Spleen (tissue), 11 donors: ENCODE measurements at regions not wholly inside any gene's neighbourhood (a gene's known extent, or its start where the extent isn't known, plus 50 kb on each side); places are given as distances from the start of the nearest gene placed in this dataset.
"Not testable (repeated sequence)": the region's sequence is repeated elsewhere in the genome, so short reads cannot be mapped to it uniquely, and the experiment has no call there.

Experiments
- DNase-seq: peaks from one replicate; pipeline ENCODE4 v3.0.0-alpha.2; 2020
- H3K27ac ChIP-seq, 8 donors: fragments of 200-600 bp; sonication (generic) in 7 of 8; 1 replicate in 4 of 8; 2 replicates in 4 of 8; pipeline versions ENCODE4 v1.5.0 to v1.8.0; 2016 to 2021; ENCODE audit warnings: inconsistent platforms in 4 of 8, mild to moderate bottlenecking in 4 of 8, moderate library complexity in 1 of 8
- H3K27me3 ChIP-seq, 7 donors: fragments of 200-600 bp; sonication (generic) in 6 of 7; replicated peaks in 1 of 7; 1 replicate in 4 of 7; 2 replicates in 3 of 7; pipeline versions ENCODE4 v1.5.0 to v1.8.0; 2016 to 2021; ENCODE audit warnings: inconsistent platforms in 3 of 7, mild to moderate bottlenecking in 1 of 7
- H3K36me3 ChIP-seq, 6 donors: fragments of 200-600 bp; sonication (generic) in 5 of 6; 1 replicate in 4 of 6; 2 replicates in 2 of 6; pipeline versions ENCODE4 v1.5.0 to v1.8.0; 2016 to 2021; ENCODE audit warnings: inconsistent platforms in 2 of 6
- H3K4me1 ChIP-seq, 6 donors: fragments of 200-600 bp; sonication (generic) in 5 of 6; 1 replicate in 3 of 6; 2 replicates in 3 of 6; pipeline versions ENCODE4 v1.5.0 to v1.8.0; 2016 to 2021; ENCODE audit warnings: inconsistent platforms in 3 of 6
- H3K4me3 ChIP-seq, 8 donors: fragments of 200-600 bp; sonication (generic) in 7 of 8; 1 replicate in 4 of 8; 2 replicates in 4 of 8; pipeline versions ENCODE4 v1.5.0 to v1.8.0; 2016 to 2021; ENCODE audit warnings: inconsistent platforms in 4 of 8, mild to moderate bottlenecking in 4 of 8, moderate library complexity in 2 of 8
- H3K9me3 ChIP-seq, 8 donors: fragments of 200-600 bp; sonication (generic) in 7 of 8; 1 replicate in 4 of 8; 2 replicates in 4 of 8; pipeline versions ENCODE4 v1.5.0 to v1.8.0; 2016 to 2021; ENCODE audit warnings: inconsistent platforms in 4 of 8
- POLR2A ChIP-seq, 3 donors: fragments of 450-650 bp; IDR thresholded peaks; one replicate each; pipeline ENCODE4 v1.5.1; 2017; ENCODE audit warnings: antibody characterized with exemption in 3 of 3, mild to moderate bottlenecking in 1 of 3
- POLR2AphosphoS5 ChIP-seq, 3 donors: sonication (generic); formaldehyde crosslinking; IDR thresholded peaks; one replicate each; pipeline ENCODE4 v1.5.1; 2017; ENCODE audit warnings: antibody characterized with exemption in 3 of 3
- WGBS, 5 donors: extraction: QIAGEN DNeasy Blood & Tissue Kit in 3 of 5; methylation state at CpG; one replicate each; pipeline versions ENCODE4 v1.1.5 to v1.1.7; 2013 to 2018; 5-methylcytosine and 5-hydroxymethylcytosine counted together
- intact Hi-C: fragments of 100-400 bp; cut with DNase I; formaldehyde crosslinking; loops from one replicate; pipeline ENCODE4 v1.15.0; 2023; ENCODE audit warnings: low total_unique reads
- TF ChIP-seq, protein P1 (sequence below), 11 experiments: fragments of 200-600 bp in 7 of 11; fragments of 450-650 bp in 4 of 11; sonication (generic) in 4 of 11; IDR thresholded peaks in 8 of 11; conservative IDR thresholded peaks in 3 of 11; 1 replicate in 7 of 11; 2 replicates in 4 of 11; pipeline versions ENCODE4 v1.4.0 to v1.8.0; 2016 to 2021; ENCODE audit warnings: antibody characterized with exemption in 11 of 11, inconsistent platforms in 4 of 11, mild to moderate bottlenecking in 1 of 11
- donor health status: healthy with polysubstance abuse.
- donor health status: DM: no; HTN: no; CAD: no; lungs with moderate emphysema.
- donor health status: DM: no; HTN: no; CAD: no.
- donor health status: Bipolar disorder and iron deficiency.
- donor health status: healthy.
- donor health status: DM: no; HTN: no; CAD: no.
- donor health status: DM: yes; HTN: yes; CAD: no.

DNA sequence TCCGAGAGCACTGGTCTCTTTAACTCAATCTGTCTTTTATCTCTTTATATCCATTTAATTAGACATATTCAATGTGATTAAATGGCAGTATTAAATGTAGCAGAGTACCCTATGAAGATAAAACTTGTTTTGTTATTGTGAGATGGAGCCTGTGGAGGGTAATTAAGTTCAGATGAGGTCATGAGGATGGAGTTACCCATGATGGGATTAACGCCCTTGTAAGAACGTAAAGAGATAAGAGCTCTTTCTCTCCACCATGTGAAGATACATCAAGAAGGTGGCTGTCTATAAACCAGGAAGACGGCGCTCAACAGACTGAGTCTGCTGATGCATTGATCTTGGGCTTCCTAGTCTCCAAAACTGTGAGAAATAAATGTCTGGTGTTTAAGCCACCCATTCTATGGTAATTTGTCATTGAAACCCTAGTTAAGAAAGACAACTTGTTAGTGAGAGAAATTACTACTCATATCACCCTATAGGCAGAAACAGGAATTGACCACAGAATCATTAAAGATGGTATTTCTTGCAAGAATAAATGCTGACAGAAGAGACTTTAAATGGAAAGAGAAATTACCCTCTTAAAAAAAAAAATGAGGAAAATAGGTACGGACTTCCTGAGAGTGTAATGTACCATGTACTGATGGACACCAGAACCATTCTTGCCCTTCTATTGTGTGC lies 738.7 kb upstream of the CHAC2 start:
- no peak overlapping the region for H3K27ac ChIP-seq
- no peaks in the 10 kb centered on the region for H3K27me3 ChIP-seq
- H3K4me3 ChIP-seq: no peak overlapping the region
- TF ChIP-seq, protein P1, sequence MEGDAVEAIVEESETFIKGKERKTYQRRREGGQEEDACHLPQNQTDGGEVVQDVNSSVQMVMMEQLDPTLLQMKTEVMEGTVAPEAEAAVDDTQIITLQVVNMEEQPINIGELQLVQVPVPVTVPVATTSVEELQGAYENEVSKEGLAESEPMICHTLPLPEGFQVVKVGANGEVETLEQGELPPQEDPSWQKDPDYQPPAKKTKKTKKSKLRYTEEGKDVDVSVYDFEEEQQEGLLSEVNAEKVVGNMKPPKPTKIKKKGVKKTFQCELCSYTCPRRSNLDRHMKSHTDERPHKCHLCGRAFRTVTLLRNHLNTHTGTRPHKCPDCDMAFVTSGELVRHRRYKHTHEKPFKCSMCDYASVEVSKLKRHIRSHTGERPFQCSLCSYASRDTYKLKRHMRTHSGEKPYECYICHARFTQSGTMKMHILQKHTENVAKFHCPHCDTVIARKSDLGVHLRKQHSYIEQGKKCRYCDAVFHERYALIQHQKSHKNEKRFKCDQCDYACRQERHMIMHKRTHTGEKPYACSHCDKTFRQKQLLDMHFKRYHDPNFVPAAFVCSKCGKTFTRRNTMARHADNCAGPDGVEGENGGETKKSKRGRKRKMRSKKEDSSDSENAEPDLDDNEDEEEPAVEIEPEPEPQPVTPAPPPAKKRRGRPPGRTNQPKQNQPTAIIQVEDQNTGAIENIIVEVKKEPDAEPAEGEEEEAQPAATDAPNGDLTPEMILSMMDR (IDR thresholded peaks at IDR 0.05 in 8 of 11, conservative IDR thresholded peaks at IDR 0.05 in 3 of 11): no peak
- TF ChIP-seq POLR2A (IDR thresholded peaks at IDR 0.05) (no peak), POLR2AphosphoS5 (IDR thresholded peaks at IDR 0.05) (no peak)
- intact Hi-C loops: no loop called here
- no peaks in the 10 kb centered on the region for H3K9me3 ChIP-seq
- H3K36me3 ChIP-seq: no peaks in the 10 kb centered on the region
- 81 to 89% (median 86%) methylated on average over 6 of the region's 6 CpGs for WGBS, 5 donors
- H3K4me1 ChIP-seq: no peaks in the 10 kb centered on the region
- DNase-seq: no peak

GRCh38 chr2:53028225-53028624 lies 739.4 kb upstream of the CHAC2 start:
- H3K9me3 ChIP-seq: no peaks in the 10 kb centered on the region
- no peak overlapping the region for H3K27ac ChIP-seq
- H3K27me3 ChIP-seq: no peaks in the 10 kb centered on the region
- intact Hi-C loops: no loop called here
- H3K36me3 ChIP-seq: no peaks in the 10 kb centered on the region
- no peak overlapping the region for H3K4me3 ChIP-seq
- H3K4me1 ChIP-seq: no peaks in the 10 kb centered on the region
- no peak for TF ChIP-seq POLR2A (IDR thresholded peaks at IDR 0.05)
- TF ChIP-seq, protein P1 (IDR thresholded peaks at IDR 0.05 in 8 of 11, conservative IDR thresholded peaks at IDR 0.05 in 3 of 11): no peak
- no peak for TF ChIP-seq POLR2AphosphoS5 (IDR thresholded peaks at IDR 0.05)
- no peak for DNase-seq

GRCh38 chr2:53022248-53022647 lies 745.4 kb upstream of the CHAC2 start:
- H3K9me3 ChIP-seq, H3K27me3 ChIP-seq, intact Hi-C loops, H3K36me3 ChIP-seq, H3K27ac ChIP-seq, DNase-seq, H3K4me3 ChIP-seq, H3K4me1 ChIP-seq: not testable (repeated sequence)
- WGBS, 5 donors: 72 to 86% (median 77%) methylated on average over 4 of the region's 4 CpGs

- no peak overlapping the region for H3K4me3 ChIP-seq
- H3K27ac ChIP-seq: no peak overlapping the region
- no peaks in the 10 kb centered on the region for H3K4me1 ChIP-seq
- intact Hi-C loops: no loop called here
- TF ChIP-seq POLR2A (IDR thresholded peaks at IDR 0.05) (no peak), POLR2AphosphoS5 (IDR thresholded peaks at IDR 0.05) (no peak)
- H3K9me3 ChIP-seq: no peaks in the 10 kb centered on the region
- no peaks in the 10 kb centered on the region for H3K27me3 ChIP-seq
- no peak for DNase-seq
- WGBS, 5 donors: 85 to 94% (median 87%) methylated on average over 2 of the region's 2 CpGs
- H3K36me3 ChIP-seq: no peaks in the 10 kb centered on the region
Observed at GRCh38 chr2:53021828-53022227, 745.8 kb upstream of the CHAC2 start.

- TF ChIP-seq, protein P1 (IDR thresholded peaks at IDR 0.05 in 8 of 11, conservative IDR thresholded peaks at IDR 0.05 in 3 of 11): no peak
- TF ChIP-seq POLR2A (IDR thresholded peaks at IDR 0.05): no peak
- Histone ChIP-seq H3K9me3 (no peaks in the 10 kb centered on the region), H3K27me3 (no peaks in the 10 kb centered on the region), H3K27ac (no peak overlapping the region), H3K4me3 (no peak overlapping the region), H3K4me1 (no peaks in the 10 kb centered on the region), H3K36me3 (no peaks in the 10 kb centered on the region)
- intact Hi-C loops: no loop called here
- 51 to 77% (median 69%) methylated on average over 3 of the region's 3 CpGs for WGBS, 5 donors
- DNase-seq: no peak
Observed at GRCh38 chr2:53021292-53021691, 746.3 kb upstream of the CHAC2 start.
